ENCODE measurements at regions not wholly inside any gene's neighbourhood (a gene's known extent, or its start where the extent isn't known, plus 50 kb on each side); places are given as distances from the start of the nearest gene placed in this dataset.

DNA sequence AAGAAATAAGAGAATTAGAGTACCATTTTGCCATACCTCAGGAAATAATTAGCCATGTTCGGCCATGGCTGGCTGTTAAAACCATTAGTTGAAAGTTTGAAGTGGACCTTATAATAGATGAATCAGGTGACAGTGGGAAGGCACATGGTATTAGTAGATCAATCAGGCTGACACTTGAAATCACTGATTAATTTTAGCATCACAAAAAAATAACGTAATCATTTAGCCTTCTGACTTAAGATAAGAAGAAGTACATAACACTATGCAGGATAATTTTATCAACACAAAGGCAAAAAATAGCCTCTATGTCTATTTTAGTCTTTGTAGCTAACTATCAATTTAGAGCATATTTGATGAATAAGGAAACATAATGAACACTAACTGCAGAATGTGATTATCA, 615.5 kb downstream of the PCDH17 start:
- TF ChIP-seq, protein P1, sequence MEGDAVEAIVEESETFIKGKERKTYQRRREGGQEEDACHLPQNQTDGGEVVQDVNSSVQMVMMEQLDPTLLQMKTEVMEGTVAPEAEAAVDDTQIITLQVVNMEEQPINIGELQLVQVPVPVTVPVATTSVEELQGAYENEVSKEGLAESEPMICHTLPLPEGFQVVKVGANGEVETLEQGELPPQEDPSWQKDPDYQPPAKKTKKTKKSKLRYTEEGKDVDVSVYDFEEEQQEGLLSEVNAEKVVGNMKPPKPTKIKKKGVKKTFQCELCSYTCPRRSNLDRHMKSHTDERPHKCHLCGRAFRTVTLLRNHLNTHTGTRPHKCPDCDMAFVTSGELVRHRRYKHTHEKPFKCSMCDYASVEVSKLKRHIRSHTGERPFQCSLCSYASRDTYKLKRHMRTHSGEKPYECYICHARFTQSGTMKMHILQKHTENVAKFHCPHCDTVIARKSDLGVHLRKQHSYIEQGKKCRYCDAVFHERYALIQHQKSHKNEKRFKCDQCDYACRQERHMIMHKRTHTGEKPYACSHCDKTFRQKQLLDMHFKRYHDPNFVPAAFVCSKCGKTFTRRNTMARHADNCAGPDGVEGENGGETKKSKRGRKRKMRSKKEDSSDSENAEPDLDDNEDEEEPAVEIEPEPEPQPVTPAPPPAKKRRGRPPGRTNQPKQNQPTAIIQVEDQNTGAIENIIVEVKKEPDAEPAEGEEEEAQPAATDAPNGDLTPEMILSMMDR (IDR thresholded peaks at IDR 0.05): no peak
- TF ChIP-seq EZH2 (IDR thresholded peaks at IDR 0.05; ENCODE audit: borderline replicate concordance, insufficient read depth, low read depth, low read length, poor library complexity, severe bottlenecking): no peak
